GM12874 (cell line): ENCODE measurements at regions not wholly inside any gene's neighbourhood (a gene's known extent, or its start where the extent isn't known, plus 50 kb on each side); places are given as distances from the start of the nearest gene placed in this dataset.

Source experiments
- TF ChIP-seq, protein P1 (sequence below): IDR thresholded peaks from 2 replicates; pipeline ENCODE4 v1.5.1; 2011; ENCODE audit warnings: low read depth, mild to moderate bottlenecking, control low read depth, low read length, moderate library complexity; ENCODE audit not compliant: insufficient read depth

- TF ChIP-seq, protein P1, sequence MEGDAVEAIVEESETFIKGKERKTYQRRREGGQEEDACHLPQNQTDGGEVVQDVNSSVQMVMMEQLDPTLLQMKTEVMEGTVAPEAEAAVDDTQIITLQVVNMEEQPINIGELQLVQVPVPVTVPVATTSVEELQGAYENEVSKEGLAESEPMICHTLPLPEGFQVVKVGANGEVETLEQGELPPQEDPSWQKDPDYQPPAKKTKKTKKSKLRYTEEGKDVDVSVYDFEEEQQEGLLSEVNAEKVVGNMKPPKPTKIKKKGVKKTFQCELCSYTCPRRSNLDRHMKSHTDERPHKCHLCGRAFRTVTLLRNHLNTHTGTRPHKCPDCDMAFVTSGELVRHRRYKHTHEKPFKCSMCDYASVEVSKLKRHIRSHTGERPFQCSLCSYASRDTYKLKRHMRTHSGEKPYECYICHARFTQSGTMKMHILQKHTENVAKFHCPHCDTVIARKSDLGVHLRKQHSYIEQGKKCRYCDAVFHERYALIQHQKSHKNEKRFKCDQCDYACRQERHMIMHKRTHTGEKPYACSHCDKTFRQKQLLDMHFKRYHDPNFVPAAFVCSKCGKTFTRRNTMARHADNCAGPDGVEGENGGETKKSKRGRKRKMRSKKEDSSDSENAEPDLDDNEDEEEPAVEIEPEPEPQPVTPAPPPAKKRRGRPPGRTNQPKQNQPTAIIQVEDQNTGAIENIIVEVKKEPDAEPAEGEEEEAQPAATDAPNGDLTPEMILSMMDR: no peak
These were observed 201.9 kb upstream of the NT5C1B start for GRCh38 chr2:18791172-18791797.

DNA sequence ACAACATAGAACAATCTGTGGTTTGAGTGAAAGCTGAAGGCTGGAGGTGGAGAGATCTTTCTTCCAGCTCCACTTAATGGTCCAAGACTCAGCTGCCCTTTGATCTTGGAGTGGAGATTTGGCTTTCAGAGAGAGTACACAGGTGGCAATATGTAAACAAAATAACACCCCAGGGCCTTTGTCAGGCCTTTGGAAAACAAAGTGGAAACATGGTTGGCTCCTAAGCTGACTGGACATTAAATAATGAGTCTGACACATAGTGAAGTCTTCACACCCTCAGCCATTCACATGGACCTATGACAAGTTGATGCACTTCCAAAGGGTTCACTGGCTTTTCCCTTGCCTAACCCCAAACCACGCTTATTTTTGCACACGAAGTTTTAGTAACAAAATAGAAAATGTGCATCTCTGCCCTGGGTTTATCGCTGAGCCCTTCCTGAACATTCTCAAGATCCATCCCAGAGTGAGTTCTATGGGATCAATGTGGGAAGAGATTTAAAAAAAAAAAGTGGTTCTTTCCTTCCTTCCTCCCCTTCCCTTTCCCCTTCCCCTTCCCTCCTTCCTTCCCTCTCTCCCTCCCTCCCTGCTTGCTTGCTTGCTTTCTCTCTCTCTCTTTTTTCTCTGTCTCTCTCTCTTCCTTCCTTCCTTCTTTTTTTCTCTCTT lies 201.3 kb upstream of the NT5C1B start:
- TF ChIP-seq, protein P1: no peak

DNA sequence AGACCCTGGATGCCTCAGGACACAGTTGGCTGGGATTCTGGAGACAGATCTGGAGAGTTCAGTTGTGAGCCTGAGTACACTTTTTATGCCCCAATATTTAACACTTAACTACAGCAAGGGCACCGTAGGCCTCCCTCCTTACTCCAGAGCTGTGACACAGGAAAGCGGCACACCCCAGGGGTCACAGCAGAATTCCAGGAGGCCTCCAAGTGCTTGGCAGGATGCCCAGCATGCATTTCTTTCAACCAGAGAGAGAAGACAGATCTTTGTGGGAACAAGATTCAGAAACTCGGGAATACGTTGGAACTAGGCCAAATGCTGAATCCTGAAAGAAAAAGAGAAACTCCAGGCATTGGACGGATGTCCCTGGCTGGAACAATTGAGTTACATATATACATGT lies 199.2 kb upstream of the NT5C1B start:
- TF ChIP-seq, protein P1: no peak

- TF ChIP-seq, protein P1: no peak
These were observed 198.4 kb upstream of the NT5C1B start for GRCh38 chr2:18787726-18788125.

DNA sequence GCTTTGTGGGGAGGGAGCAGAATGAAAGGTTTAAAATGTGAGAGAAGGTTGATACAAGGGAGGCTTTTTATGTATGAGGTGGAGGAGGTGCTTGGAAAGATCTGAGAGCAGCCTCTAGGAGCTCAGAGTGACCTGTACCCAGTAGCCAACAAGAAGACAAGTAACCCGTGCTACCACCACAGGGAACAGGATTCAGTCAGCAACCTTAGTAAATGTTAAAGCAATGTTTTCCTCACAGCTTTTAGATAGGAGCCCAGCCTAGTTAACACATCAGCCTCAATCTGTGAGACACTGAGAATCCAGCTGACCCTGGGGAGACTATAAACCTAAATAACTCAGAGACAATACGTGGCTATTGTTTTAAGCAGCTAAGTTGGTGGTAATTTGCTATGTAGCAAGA lies 194.9 kb upstream of the NT5C1B start:
- TF ChIP-seq, protein P1: no peak

GRCh38 chr2:18781541-18782280 lies 192.3 kb upstream of the NT5C1B start:
- TF ChIP-seq, protein P1: no peak

GRCh38 chr2:18777250-18777812 lies 188.0 kb upstream of the NT5C1B start:
- TF ChIP-seq, protein P1: no peak
